ENCODE measurements at regions not wholly inside any gene's neighbourhood (a gene's known extent, or its start where the extent isn't known, plus 50 kb on each side); places are given as distances from the start of the nearest gene placed in this dataset.

- Mint-ChIP-seq H3K4me3 (ENCODE audit: low read depth, unreplicated experiment) (no peak overlapping the region), H3K36me3 (ENCODE audit: insufficient read depth, unreplicated experiment) (no peaks in the 10 kb centered on the region), H3K4me1 (ENCODE audit: low read depth, unreplicated experiment) (no peaks in the 10 kb centered on the region), H3K27me3 (ENCODE audit: unreplicated experiment) (no peaks in the 10 kb centered on the region), H3K27ac (ENCODE audit: unreplicated experiment) (no peak overlapping the region), H3K9me3 (ENCODE audit: low read depth, unreplicated experiment) (no peaks in the 10 kb centered on the region)
- DNase-seq, result no peak
- intact Hi-C loops (cut with micrococcal nuclease; ENCODE audit: unreplicated experiment), result no loop called here
- TF ChIP-seq, protein P1, sequence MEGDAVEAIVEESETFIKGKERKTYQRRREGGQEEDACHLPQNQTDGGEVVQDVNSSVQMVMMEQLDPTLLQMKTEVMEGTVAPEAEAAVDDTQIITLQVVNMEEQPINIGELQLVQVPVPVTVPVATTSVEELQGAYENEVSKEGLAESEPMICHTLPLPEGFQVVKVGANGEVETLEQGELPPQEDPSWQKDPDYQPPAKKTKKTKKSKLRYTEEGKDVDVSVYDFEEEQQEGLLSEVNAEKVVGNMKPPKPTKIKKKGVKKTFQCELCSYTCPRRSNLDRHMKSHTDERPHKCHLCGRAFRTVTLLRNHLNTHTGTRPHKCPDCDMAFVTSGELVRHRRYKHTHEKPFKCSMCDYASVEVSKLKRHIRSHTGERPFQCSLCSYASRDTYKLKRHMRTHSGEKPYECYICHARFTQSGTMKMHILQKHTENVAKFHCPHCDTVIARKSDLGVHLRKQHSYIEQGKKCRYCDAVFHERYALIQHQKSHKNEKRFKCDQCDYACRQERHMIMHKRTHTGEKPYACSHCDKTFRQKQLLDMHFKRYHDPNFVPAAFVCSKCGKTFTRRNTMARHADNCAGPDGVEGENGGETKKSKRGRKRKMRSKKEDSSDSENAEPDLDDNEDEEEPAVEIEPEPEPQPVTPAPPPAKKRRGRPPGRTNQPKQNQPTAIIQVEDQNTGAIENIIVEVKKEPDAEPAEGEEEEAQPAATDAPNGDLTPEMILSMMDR (IDR thresholded peaks at IDR 0.05; ENCODE audit: unreplicated experiment), result no peak
- BruUV-seq (replicated peaks), result no TSS peak
- CTCF ChIA-PET, result no interaction called here
Observed at GRCh38 chr6:81380718-81381338, 371.7 kb downstream of the TENT5A start.

DNA sequence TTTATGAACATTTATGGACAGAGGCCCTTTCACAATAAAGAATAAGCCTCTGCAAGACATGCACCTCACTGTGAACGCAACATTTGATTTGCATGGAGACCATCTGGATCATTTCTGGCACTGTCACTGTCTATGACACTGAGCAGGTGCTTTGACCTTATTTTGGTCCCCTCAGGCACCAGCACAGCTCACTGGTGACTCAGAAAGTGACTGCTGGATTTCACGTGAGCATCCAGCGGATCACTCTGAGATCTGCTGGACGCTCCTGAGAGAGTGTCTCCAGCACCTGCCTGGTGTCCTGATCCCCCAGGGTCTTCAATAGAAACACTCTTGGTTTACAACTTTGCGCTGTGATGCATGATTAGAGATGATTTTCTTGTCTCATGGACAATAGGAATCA, 375.7 kb downstream of the TENT5A start:
- no peaks in the 10 kb centered on the region for H3K4me1 Mint-ChIP-seq (ENCODE audit: low read depth, unreplicated experiment)
- no TSS peak for BruUV-seq (replicated peaks)
- TF ChIP-seq, protein P1 (IDR thresholded peaks at IDR 0.05; ENCODE audit: unreplicated experiment), result no peak
- CTCF ChIA-PET, result no interaction called here
- H3K27me3 Mint-ChIP-seq (ENCODE audit: unreplicated experiment), result no peaks in the 10 kb centered on the region
- no peak overlapping the region for H3K27ac Mint-ChIP-seq (ENCODE audit: unreplicated experiment)
- H3K4me3 Mint-ChIP-seq (ENCODE audit: low read depth, unreplicated experiment), result no peak overlapping the region
- DNase-seq, result no peak
- intact Hi-C loops (cut with micrococcal nuclease; ENCODE audit: unreplicated experiment), result no loop called here
- H3K9me3 Mint-ChIP-seq (ENCODE audit: low read depth, unreplicated experiment), result no peaks in the 10 kb centered on the region
- no peaks in the 10 kb centered on the region for H3K36me3 Mint-ChIP-seq (ENCODE audit: insufficient read depth, unreplicated experiment)

DNA sequence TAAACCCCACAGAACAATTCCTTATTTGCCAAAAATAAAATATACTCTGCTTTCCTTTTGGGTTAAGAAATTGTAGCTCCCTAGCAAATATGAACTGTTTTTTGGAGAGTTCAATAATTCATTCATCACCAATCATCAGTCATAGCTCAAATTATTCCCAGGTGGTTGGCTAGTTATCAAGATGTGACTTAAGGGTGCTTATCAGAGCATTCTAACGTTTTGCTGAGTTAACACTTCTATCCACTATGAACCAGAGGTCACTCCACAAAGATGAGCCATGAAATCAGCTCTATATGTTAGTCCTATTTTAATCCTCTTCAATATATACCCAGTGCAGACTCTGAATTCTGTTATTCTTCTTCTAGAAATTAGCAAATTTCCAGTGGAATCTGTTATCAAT, 379.1 kb downstream of the TENT5A start:
- H3K9me3 Mint-ChIP-seq (ENCODE audit: low read depth, unreplicated experiment), result no peaks in the 10 kb centered on the region
- no peaks in the 10 kb centered on the region for H3K4me1 Mint-ChIP-seq (ENCODE audit: low read depth, unreplicated experiment)
- no peak overlapping the region for H3K27ac Mint-ChIP-seq (ENCODE audit: unreplicated experiment)
- H3K27me3 Mint-ChIP-seq (ENCODE audit: unreplicated experiment), result no peaks in the 10 kb centered on the region
- intact Hi-C loops (cut with micrococcal nuclease; ENCODE audit: unreplicated experiment), result no loop called here
- DNase-seq, result no peak
- no peaks in the 10 kb centered on the region for H3K36me3 Mint-ChIP-seq (ENCODE audit: insufficient read depth, unreplicated experiment)
- TF ChIP-seq, protein P1 (IDR thresholded peaks at IDR 0.05; ENCODE audit: unreplicated experiment), result no peak
- no peak overlapping the region for H3K4me3 Mint-ChIP-seq (ENCODE audit: low read depth, unreplicated experiment)
- CTCF ChIA-PET, result no interaction called here
- BruUV-seq (replicated peaks), result no TSS peak

DNA sequence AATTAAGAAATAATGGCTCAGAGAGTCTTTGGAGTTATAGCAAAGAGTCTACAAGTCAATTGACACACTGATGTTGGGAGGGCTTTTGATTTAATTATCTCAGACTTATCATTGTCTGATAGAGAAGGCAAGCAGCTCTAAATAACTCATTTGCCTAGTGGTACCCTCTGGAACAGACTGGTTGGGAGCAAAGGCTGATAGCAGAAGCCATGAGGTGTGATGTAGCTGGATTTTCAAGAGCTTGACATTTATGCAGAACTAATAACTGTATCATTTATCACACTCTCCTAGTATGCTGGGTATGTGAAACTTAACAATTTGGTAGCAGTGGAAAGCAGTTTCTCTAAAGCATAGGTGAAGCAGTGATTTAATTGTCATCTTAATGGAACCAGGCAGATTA, 380.6 kb downstream of the TENT5A start:
- CTCF ChIA-PET, result no interaction called here
- no peak for DNase-seq
- Mint-ChIP-seq H3K27ac (ENCODE audit: unreplicated experiment) (no peak overlapping the region), H3K27me3 (ENCODE audit: unreplicated experiment) (no peaks in the 10 kb centered on the region), H3K36me3 (ENCODE audit: insufficient read depth, unreplicated experiment) (no peaks in the 10 kb centered on the region), H3K9me3 (ENCODE audit: low read depth, unreplicated experiment) (no peaks in the 10 kb centered on the region), H3K4me1 (ENCODE audit: low read depth, unreplicated experiment) (no peaks in the 10 kb centered on the region), H3K4me3 (ENCODE audit: low read depth, unreplicated experiment) (no peak overlapping the region)
- no TSS peak for BruUV-seq (replicated peaks)
- TF ChIP-seq, protein P1 (IDR thresholded peaks at IDR 0.05; ENCODE audit: unreplicated experiment), result no peak
- intact Hi-C loops (cut with micrococcal nuclease; ENCODE audit: unreplicated experiment), result no loop called here

Data from Calu3 (cell line).